Kidney glomerular epithelial cell (primary cell): ENCODE measurements at regions not wholly inside any gene's neighbourhood (a gene's known extent, or its start where the extent isn't known, plus 50 kb on each side); places are given as distances from the start of the nearest gene placed in this dataset.

Source experiments
- DNase-seq: peaks from one replicate; lab custom pipeline; 2025; lab: John Stamatoyannopoulos, UW

DNA sequence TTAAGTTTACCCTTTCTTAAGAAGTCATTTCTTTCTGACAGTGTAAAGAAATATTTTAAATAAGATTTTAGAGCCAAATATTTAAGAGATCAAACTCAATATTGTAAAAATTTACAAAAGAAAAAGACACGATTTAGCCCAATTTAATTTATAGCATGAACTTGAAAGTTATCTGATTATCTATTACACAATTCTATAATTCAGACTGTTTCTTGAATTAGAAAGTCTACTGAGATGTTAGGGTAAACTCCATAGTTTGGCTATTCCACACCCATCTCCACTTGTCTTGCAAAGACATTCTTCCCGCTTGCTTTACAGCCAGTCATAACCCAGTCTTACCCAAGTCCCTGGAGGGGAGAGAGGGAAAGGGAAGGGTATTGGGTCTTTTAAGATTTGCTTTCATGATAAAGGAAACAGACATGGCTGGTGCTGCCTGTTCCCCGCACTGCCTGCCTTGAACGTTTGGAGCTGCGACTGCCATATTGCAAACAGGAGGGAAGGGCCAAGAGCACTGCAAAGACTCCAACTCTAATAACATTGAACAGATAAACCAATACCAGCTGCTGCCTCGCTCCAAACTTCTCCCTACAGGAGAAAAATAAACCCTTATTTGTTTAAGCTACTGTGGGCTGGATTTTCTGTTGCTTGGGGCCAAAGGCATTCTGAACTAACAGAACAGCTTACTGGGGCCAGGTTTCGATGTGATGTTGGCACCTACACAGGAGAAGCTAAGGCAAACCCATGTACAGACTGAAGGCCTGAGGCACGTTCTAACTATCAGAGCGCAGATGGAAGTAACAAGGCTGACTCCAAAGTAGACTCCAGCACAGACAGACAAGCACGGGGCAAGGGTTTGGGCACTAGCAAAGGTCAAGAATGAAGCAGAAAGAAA, 552.3 kb upstream of the JARID2 start:
- no peak for DNase-seq

DNA sequence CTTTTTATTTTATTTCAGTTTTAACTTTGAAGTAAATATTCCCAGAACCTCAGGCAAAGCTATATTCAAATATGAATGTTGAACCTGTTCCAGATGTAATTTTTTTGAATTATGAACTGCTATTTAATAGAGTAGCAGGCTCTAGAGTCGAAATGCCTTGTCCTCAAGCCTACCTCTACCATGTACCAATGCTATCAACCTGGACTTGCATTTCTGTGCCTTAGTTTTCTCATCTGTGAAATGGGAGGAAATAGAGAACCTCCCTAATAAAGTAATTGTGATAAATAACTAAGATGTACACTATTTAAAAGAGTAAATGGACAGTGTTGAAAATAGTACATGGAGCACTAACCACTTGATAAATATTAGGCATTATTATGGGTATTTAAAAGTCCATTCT, 551.6 kb upstream of the JARID2 start:
- no peak for DNase-seq

DNA sequence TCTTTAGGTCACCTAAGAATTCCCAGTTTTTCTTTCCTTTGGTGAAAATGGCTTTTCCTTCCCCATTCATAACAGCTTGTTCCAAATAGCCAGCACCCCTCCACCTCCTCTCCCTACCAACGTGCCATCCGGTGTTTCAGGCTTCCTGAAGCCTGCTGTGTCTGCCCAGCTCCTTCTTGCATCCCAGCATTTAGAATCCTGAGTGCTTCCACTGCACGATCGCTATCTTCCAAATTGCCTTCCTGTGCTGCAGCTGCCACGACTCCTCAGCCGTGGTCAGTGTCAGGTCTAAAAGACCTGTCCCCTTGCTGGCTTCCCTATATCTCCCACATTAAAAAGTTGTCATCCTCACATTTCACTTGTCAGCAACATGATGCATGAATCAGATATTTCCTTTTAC, 550.3 kb upstream of the JARID2 start:
- DNase-seq, result no peak

DNA sequence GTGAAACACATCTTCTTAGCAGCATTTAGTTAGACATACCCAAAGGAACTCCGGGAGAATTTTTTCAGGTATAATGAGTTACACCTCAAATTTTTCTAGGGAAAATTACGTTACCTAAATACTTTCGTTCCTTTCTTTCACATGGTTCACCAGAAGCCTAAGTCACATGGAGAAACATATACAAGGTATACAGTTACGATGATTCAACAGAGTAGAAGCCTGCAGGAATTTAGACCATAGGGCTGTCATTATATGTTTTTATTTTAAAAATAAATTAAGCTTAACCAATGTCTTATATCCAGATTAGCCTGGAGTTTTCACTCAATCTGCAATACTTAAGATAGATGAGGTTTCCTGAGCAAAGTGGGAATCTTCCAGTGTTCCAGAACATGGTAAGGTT, 549.5 kb upstream of the JARID2 start:
- no peak for DNase-seq

DNA sequence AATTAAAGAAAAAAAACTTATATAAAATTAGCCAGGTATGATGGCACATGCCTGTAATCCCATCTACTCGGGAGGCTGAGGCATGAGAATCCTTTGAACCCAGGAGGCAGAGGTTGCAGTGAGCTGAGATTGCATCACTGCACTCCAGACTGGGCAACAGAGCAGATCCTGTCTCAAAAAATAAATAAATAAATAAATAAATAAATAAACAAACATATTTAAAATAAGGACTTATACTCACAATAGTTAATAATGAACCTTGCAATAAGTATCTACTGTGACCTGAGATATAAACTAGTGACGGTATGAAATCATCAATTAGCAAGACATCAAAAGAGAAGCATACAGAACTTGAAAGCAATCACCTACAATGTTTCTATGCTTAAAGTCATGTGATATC, 548.4 kb upstream of the JARID2 start:
- no peak for DNase-seq

DNA sequence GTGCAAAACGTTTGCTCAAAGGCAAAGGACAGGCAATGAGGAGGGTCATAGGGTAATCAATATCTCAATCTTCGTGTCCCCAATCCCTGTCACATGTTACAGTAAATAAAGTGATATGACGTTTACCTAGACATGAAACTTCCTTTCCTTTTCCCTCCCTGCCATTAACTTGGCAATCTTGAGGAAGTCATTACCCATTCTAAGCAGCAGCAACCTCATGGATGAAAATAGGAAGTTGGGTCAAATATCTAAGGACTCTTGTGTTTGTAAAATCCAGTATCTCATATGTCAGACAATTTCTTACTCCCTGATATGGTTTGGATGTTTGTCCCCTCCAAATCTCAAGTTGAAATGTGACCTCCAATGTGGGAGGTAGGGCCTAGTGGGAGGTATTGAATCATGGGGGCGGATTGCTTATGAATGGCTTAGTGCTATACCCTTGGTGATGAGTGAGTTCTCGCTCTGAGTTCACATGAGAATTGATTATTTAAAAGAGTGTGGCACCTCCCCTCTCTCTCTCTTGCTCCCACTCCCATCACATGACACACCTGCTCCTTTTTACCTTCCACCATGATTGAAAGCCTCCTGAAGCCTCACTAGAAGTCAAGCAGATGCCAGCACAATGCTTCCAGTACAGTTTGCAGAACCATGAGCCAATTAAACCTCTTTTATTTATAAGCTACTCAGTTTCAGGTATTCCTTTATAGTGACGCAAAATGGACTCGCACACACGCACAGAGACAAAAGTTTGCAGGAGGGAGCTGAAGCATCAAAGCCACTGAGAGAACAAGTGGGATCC, 545.9 kb upstream of the JARID2 start:
- no peak for DNase-seq

DNA sequence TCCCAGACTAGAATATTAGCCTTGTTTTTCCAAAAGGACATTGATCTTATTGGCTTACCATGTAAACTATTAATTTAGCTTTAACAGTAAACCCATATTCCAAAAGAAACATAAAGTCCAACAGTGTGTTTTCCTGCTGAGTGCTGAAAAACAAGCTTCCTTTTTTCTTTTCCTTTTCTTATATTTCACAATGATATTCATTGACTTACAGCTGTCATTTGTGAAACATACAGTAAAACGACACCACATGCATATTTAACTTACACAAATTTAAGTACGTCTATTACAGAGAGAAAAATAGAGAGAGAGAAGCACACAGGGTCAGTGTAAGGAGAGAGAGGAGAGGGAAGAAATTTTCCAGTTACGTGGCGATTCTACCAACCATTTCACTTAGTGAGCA, 543.9 kb upstream of the JARID2 start:
- no peak for DNase-seq

DNA sequence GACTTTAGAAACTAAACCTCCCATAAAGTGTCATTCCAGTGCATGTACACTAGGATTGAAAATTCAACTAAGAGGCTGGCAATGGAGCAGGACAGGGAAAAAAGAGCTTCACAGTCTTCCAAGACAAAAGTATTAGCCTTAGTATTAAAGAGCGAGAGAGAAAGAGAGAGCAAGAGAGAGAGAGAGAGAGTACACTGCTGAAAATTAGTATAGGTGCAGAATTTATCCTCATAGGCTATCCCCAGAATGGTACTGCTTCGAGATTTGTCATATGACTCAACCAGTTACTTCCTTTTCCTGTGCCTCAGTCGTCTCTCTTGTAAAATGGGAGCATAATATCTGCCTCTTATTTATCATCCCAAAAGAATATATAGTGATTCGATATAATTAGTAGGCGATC, 543.2 kb upstream of the JARID2 start:
- no peak for DNase-seq

DNA sequence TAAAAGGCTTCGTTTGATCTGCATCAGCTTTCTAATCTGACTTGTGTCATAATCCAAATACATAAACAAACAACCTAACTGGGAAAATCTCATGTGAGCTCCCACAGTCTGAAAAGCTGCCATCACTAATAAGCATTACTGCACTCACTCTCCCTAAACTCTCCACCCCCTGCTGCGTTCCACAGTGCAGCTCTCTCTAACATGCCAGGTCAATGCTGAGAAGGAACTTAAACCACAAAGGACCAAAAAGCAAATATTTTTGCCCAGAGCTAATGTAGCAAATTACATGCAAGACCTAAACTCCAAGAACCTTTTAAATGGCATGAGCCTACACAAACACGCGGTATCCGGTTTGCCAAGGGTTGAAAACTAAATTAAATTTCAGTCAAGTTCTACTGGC, 542.3 kb upstream of the JARID2 start:
- DNase-seq, result no peak

DNA sequence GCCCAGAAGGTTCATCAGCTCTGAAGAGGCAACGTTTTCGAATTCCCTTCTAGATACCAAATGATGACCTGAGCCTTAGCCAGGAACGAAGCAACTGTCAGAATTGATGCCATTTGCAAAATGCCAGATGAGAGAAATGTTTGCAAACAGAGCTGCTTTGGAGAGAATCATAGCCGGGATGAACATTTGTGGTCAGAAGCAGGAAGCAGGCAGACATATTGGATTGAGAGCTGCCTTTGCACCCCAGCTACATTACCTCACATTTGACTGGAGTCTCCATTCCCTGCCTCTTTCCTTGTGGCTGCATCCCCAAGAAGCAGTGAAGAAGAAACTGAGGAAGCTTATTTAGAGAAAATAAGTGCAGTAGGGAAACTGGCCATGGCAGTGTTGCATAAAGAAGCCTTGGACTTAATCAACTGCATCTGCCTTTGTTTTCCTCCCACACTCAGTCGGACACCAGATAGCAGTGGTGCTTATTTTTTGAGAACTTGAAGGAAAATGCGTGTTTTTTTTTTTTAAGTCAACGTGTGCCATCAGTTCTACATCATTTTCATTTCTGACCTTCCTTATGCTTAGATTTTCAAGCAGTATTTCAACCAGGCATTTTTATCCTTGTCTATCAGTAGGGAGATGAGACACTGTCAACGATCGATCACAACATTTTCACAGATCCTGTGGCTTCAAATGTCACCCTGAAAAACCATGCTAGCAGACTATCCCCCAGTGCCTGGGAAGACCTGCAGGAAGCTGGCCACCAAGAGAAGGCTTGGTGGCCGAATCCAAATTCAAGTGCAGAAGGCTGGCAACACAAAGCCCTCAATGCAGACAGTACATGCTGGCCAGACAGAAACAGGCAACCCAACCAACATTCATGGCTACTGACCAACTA, 541.2 kb upstream of the JARID2 start:
- DNase-seq, result peak; percentile 19

DNA sequence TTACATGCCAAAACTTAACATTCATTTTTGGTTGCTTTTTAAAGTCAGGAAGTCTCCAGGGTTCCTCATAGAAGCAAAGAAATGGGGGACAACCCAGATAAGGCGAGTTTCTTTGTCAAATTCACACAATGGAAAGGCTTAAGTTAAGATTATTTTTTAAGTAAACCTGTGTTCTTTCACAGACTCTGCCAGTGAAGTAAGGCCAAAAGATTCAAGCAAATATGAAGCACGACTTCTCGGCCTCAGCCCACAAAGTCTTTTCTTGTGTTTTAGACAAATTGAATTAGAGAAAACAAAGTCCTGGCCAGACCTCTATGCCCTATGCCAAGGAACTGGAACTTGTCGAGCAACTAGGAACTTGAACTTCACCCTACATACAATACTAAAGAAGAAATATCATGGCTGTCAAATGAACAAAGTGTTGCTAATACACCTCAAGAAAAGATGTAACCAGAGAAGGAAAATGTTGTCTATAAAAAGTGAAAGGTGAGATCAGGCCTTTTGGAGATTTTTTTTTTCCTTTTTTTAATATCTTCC, 540.0 kb upstream of the JARID2 start:
- no peak for DNase-seq

DNA sequence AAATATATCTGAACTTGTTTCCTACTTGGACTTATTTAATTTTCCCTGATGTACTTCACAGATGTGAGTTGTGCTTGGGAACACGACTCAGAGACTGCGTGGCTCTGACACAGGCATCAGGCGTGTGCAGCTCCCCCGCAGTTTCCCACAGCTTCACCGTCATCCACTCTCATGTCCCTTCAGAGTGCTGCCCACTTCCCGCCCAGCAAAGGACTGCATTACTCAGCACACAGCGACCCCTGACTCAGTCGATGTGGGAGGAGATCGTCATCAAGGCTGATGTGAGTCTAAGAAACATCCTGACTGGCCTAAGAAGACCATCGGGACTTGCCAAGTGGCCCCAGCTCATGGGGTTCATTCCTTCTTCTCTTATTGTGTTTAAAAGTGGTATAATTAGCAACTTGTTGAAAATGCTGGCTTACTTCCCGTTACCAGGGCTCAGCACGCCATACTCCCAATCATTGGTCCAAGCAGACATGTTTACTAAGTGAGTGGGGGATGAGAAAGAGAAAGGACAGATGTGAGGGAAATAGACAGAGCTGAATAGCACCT, 539.4 kb upstream of the JARID2 start:
- peak; percentile 64 for DNase-seq

DNA sequence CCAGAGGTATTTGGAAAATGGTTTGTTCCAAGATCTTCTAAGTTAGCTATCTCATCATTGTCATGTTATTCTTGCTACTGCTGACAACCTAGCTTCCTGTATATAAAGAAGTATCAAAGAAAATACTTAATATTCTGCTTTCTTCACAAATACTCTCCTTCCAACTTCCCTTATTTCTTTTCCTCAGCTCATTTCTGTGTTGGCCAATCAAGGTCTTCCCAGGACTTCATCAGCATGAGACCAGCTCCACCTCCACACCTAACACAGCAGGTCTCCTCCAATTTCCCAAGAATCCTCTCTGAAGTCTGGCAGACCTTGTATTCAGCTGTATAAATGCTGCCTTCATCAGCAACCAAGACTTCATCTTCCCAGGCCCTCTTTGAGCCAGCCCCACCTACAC, 538.6 kb upstream of the JARID2 start:
- DNase-seq, result no peak

DNA sequence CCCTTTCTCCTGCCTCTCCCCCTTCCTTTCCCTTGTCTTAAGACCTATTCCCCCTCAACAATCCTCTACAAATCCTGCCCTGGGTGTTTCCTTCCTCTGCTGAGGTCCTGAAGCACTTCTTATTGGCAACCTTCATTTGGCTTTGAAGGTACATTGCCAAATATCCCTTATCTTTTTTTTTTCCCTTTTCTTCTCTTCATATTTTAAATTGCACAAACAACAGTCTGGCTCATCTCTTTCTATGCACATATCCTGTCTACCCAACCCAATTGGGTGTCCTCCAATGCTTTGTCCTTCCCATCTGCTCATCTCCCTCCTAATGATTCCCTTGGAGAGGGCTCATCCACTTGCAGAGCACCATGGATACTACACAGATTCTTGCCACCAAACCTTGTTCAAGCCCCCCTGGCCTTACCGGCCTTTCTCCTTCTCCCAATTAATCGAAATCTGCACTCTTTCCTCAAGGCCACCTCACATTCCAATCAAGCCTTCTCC, 537.9 kb upstream of the JARID2 start:
- no peak for DNase-seq

DNA sequence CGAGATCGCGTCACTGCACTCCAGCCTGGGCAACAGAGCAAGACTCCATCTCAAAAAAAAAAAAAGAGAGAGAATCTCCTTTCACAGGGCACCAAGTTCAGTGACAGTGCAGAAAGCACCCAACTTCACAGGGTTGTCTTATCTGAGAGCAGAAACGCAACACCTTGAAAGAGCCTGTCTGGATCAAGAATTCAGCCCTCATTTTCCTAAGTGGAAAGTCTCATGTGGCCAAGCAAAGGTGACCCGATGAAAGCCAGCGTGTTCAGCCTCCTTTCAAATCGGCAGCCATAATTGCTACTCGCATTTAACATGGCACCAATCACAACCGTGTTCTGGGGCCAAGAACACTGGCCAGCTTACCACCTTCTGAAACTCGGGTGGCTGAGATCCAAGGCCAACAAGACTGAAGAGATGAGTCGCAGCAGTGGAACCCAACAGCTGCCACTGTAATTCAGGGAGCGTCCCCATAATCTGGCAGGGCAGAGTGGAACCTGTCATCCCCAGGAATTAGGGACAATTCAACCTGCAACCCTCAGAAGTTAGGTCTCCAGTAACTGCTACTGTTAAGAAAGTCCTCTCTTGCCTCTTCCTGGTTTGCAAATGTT, 536.7 kb upstream of the JARID2 start:
- DNase-seq, result no peak

DNA sequence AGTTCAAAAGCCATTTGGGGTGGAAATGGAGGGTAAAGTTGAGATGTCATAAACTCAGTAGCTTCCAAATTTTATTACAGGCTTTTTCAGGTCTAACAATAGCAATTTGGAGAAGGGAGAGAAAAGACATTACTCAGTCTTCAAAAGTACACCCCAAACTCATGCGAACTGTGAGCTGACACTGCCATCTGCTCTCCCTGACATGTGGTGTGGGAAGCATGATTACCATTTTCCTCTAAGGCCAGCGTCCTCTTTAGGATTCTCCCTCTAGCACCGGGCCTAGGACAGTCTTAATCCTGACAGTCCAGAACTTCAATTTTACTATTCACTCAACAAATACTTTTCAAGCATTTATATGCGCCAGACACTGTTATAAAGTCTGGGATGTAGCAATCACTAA, 536.0 kb upstream of the JARID2 start:
- DNase-seq, result no peak

DNA sequence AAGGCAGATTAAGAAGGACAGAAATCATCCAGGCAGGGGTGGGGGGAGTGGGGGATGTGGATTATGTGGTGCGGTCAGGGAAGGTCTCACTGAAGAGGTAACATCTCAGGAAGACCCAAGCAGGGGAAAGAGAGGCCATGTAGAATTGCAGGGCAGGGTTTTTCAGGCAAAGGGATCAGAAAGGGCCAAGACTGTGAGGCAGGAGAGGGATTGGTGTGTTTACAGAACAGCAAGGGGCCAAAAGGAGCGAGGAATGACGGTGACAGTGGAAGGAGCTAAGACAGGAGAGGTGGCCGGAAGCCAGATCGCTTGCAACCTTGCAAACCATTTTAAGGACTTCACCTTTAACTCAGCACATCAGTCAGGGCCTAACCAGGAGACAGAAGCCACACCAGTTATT, 535.4 kb upstream of the JARID2 start:
- DNase-seq, result no peak

DNA sequence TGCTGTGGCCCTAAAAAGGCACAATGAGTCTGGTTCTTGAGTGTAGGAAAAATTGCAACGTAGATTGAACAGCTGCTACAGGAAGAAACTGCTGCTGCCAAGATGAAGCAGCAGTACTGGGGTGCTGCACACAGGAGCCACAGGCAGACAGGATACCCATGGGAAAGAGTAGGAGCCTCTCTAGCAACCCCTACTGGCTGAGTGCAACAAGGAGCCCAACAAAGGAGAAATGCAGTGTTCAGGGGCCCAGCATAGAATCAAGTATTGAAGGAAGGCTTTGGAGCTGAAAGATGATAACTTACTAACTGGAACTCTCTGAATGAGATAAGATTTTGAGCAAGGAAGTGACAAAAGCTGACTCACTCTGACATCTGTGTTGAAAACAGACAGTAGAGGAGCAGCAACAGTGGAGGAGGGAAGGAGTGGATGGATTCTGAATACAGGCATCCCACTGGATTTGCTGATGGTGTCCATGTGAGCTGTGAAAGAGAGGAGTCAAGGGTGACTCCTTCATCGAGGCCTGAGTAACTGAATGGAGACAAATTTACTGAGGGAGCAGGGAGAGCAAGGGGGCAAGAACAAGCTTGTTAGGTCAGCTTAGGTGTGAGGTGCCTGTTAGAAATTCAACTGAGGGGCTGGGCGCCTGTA, 534.7 kb upstream of the JARID2 start:
- DNase-seq, result peak; percentile 70

DNA sequence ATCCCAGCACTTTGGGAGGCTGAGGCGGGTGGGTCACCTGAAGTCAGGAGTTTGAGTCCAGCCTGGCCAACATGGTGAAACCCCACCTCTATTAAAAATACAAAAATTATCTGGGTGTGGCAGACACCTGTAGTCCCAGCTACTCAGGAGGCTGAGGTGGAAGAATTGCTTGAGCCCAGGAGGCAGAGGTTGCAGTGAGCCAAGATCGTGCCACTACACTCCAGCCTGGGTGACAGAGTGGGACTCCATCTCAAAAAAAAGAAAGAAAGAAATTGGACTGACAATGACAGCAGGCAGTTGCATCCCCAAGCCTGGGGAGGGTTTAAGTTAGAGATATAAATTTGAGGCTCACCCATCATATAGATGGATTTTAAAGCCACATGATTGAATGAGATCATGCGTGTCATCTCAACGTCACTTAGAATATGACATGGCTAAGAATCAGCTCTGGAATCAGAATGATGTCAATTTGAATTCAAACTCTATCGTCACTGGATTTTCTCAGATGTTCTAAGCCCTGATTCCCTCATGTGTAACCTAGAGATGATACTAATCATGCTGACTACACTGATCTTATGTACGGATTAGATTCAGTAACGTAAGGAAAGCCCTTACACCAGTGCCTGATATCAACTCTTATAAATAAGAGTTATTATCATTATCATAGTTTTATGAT, 534.0 kb upstream of the JARID2 start:
- no peak for DNase-seq
